ENCODE measurements at regions not wholly inside any gene's neighbourhood (a gene's known extent, or its start where the extent isn't known, plus 50 kb on each side); places are given as distances from the start of the nearest gene placed in this dataset.
"Not testable (repeated sequence)": the region's sequence is repeated elsewhere in the genome, so short reads cannot be mapped to it uniquely, and the experiment has no call there.

DNA sequence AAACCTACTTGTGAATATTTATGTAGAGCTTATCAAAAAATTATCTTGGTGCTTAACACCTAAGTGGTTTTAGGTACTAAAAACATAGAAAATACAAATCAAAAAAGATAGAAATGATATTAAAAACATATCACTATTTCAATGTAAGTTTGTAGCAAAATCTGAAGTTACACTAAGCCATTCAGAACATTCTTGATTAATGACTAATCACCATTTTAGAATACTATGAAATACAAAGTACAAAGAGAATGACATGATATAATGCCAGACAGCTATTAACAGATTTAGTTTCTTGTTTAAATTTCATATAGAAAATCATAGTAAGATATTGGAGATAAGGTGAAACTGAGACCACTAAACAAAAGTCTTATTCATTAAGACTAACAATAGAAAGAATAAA, 169.7 kb upstream of the AGTR1 start:
- no peak for DNase-seq (ENCODE audit: extremely low read depth, low read depth, low spot score)

DNA sequence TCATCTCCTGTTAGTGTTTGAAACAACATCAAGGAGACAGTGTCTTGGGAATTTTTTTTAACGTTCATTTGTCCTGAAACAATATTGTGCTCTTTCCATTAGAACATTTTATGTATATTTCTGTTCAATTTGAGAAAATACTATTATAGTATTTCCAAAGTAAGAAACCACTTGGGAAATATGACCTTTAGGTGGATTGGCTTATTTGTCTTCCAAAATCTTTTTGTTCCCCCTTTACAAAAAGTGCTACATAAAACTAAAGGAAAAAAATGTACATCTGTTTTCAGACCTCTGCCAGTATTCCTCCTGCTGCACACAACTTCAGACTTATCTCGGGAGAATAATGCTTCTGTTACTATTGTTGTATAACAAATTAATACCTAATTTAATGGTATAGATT, 165.9 kb upstream of the AGTR1 start:
- no peak for DNase-seq (ENCODE audit: extremely low read depth, low read depth, low spot score)

DNA sequence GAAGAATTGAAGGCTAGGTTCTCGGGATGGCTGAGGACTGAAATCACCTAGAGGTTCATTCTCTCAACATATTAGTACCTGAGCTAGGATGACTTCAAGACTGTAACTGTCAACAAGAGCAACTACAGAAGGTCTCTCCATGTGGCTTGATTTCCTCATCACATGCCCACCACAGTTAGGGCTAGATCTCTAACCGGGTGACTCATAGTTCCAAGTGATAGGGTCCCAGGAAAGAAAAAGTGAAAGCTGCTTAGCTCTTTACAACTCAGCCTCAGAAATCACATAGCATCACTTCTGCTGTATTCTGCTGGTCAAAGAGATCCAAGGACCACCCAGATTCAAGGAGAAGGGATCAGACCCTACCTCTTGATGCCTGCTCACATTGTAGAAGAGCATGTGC, 165.4 kb upstream of the AGTR1 start:
- no peak for DNase-seq (ENCODE audit: extremely low read depth, low read depth, low spot score)

DNA sequence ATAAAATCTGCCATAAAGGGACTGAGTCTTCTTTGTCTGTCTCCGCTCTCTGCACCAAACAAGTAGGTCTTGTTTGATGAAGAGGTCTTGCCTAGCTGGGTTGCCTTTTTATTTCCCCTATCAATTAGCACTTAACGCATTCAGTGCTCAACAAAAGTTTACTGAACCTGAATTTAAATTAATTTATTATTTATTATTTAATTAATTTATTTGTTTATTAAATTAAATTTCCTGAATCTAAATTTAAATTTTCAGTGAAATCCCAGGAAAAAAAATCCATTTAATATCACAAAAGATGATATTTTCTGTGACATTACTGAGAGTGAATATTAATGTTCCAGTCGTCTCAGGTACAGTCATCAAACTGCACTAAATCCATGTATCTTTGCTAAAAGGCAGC, 164.9 kb upstream of the AGTR1 start:
- no peak for DNase-seq (ENCODE audit: extremely low read depth, low read depth, low spot score)

DNA sequence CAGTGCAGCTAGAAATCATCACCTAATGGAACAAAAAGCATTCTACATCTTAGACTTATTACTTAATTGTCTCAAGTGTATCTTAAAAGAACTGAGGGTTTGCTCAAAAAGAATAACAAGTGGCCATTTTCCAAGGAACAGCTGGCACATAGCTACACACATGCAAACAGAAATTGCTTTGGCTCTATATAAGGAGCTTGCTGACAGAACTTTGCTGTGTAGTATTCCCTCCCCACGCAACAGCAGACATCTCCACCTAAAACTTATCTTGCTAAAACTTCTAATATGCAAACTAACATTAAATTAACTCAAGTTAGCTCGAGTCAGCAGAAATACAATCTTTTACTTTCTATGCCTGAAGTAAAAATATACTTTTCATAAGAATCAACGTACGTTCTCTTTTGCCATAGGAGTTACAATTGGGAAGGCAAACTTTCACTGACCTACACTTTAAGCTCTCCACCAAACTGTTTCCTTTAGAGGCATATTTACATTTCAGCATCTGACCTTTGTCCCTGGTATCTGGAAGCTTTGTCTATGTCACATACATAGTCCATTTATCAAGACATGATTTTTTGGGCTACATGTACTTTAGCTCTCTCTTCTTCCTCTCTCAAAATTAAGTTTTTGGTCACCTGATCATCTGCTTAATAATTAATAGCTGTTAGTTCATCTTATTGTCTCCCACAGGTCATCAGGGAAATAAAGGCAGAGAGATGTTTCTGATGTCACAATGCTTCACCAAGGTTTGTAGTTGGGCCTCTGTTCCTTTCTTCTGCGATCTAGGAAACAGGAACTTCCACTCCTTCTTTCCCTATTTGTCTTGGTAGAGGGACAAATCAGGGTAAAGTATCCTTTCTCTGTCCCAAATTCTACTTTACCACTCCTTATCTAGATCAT, 163.4 kb upstream of the AGTR1 start:
- no peak for DNase-seq (ENCODE audit: extremely low read depth, low read depth, low spot score)

DNA sequence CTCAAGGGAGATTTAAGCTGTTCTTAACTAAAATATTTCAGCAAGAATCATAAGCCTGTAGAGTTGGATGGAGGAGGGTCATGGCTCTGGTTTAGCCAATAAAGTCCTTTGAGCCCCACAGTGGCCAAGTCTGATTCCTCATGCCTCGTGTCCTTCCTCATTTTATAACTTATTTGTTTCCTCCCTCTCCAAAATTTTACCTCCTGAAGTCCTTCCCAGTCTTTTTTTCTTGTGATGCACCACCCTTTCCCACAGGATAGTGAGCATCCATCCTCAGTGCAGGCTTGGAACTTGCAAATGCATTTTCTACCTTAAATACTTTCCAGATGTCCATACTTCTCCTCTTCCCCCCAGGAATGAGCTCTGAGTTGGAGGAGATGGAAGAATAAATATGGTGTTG, 162.7 kb upstream of the AGTR1 start:
- DNase-seq (ENCODE audit: extremely low read depth, low read depth, low spot score) = no peak

DNA sequence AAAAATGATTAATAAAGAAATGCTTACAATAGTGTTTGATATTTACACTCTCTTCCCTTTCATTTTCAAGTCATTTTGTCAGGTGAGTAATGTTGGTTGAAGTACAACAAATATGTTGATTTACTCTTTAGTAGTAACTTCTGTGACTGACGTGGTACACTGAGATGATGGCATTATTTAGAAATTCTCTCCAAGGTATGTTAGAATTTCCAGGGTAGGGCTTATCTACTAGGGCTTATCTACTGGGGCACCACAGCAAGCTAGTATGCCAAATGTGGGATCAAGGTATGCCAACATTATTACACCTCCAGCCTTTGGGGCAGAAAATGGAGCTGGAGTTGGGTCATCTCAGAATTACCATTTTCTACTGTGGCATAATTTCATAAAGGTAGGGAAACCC, 157.4 kb upstream of the AGTR1 start:
- no peak for DNase-seq (ENCODE audit: extremely low read depth, low read depth, low spot score)

DNA sequence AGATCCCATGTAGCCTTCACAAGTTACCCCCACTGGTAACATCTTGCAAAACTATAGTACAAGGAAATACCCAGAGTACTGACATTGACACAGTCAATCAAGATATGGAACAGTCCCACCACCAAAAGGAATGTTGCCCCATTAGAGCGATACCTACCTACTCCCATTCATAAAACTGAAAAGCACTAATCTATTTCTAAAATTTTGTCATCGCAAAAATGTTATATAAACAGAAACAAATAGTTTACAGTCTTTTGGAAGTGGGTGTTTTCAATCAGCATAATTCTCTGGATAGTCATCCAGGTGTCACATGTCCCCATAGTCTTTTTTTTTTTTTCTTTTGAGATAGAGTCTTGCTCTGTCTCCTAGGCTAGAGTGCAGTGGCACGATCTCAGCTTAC, 156.9 kb upstream of the AGTR1 start:
- DNase-seq (ENCODE audit: extremely low read depth, low read depth, low spot score) = no peak

DNA sequence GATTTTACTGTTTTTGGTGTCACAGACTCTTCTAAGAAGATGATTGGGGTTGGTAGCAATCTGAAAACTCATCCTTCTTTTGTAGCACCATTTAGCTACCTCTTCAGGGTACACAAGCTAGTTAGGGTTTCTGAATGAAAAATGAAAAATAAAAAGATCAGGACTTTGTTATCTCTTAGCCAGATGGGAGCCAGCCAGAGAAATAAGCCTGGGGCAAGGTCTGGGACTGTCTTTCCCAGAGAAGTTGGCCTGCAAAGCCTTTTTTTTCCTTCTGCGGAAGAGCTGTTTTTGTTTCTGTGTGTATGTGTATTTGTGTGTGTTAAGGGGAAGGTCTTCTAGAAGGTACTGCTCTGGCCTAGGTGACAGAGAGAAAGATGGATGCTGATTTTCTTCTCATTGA, 150.7 kb upstream of the AGTR1 start:
- no peak for DNase-seq (ENCODE audit: extremely low read depth, low read depth, low spot score)

DNA sequence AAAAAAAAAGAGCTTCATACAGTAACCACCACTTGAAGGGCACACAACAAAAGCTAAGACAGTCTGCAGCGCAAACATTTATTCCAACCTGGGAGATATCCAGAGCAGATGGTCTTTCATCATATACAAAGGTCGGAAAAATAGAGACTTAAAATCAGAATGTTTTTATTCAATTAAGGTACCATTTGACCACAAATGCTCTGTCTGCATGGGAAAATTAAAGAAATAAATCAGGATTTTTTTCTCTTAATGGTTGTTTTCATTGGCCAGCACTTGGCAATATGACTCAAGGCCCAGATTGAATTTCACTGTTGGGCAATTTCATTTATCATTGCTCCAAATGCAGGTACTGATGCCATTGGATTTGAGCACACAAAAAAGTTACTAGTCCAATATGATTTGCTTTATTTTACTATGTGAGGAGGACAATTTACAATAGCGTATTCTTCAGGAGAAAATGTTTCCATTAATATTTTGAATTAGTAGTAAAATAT, 145.9 kb upstream of the AGTR1 start:
- DNase-seq (ENCODE audit: extremely low read depth, low read depth, low spot score) = no peak

DNA sequence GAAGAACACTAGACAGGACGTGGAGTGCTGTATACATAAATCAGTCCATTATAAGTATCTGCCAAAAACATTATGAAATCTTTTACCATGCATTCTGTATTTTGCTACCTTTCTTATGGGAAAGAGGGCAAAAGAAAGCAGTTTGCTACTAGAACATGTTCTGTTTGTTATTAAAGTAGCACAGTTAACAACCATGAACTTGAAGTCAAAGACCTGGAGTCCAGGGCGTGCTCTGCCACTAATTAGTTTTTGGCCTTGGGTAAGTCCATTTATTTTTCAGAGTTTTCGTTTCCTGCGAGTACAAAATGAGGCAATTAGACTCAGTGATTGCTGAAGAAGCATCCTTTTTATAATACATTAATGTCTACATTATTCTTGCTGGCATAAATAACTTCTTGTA, 143.3 kb upstream of the AGTR1 start:
- DNase-seq (ENCODE audit: extremely low read depth, low read depth, low spot score) = no peak

DNA sequence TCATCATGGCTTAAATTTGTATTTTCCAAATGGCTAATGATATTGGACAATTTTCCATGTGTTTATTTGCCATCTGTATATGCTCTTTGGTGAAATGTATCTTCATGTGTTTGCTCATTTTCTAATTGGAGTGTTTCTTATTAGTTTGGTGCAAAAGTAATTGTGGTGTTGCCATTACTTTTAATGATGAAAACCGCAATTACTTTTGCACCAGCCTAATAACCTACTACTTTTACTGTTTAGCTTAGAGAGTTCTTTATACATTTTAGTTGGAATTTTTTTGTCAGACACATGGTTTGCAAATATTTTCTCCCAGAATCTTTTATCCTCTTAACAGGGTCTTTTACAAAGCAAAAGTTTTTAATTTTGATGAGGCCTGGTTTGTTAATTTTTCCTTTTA, 141.0 kb upstream of the AGTR1 start:
- no peak for DNase-seq (ENCODE audit: extremely low read depth, low read depth, low spot score)

DNA sequence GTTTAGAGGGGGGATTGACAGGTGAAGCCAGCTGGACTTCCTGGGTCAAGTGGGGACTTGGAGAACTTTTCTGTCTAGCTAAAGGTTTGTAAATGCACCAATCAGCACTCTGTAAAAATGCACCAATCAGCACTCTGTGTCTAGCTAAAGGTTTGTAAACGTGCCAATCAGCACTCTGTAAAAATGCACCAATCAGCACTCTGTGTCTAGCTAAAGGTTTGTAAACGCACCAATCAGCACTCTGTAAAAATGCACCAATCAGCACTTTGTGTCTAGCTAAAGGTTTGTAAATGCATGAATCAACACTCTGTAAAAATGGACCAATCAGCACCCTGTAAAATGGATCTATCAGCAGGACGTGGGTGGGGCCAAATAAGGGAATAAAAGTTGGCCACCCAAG, 120.1 kb upstream of the AGTR1 start:
- not testable (repeated sequence) for DNase-seq (ENCODE audit: extremely low read depth, low read depth, low spot score)

DNA sequence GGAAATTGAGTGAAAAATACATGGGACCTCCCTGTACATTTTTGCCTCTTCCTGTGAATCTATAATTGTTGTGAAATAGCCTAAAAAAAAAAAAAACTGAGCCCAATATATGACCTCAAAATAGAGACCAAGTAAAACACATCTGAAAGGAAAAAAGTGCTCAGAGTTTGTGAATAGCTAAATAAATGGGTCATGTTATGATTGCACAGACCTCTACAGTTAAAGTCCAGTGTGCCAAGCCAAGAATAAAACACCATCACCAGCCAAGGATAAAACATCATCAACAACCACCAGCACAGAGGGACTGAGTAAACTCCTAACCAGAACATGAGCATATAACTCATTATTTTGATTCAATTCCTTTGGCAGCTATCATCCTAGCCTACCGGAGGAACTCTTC, 115.6 kb upstream of the AGTR1 start:
- no peak for DNase-seq (ENCODE audit: extremely low read depth, low read depth, low spot score)

DNA sequence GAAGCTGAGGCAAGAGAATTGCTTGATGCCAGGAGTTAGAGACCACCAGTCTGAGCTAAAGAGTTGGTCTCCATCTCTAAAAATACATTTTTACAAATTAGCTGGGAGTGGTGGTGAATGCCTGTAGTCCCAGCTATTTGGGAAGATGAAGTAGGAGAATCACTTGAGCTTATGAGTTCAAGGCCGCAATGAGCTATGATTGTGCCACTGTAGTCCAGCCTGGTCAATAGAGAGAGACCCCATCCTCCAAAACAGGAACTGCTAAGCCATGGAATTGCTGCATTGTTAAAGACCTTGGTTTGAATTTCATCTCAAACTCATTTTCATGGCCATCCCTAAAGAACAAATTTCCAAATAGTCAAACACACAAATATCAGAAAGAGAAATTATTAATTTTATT, 113.9 kb upstream of the AGTR1 start:
- no peak for DNase-seq (ENCODE audit: extremely low read depth, low read depth, low spot score)

DNA sequence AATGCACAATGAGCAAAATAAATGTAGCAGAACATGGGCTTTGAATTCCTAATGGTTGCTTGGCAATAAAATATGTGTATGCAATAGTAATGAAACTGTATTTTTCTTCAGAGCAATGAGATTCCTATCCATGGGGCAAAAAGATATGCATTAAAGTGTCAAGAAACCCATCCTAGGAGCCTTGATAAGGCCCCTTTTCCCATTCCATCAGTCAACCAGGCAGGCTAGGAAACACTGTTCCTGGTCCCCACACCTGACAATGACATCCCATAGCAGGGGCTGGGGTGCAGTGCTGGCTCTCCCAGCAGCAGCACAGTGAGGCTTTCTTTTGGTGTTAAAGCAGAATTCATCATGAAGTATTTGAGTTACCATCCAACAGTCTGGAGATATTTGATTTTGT, 113.3 kb upstream of the AGTR1 start:
- DNase-seq (ENCODE audit: extremely low read depth, low read depth, low spot score) = no peak

DNA sequence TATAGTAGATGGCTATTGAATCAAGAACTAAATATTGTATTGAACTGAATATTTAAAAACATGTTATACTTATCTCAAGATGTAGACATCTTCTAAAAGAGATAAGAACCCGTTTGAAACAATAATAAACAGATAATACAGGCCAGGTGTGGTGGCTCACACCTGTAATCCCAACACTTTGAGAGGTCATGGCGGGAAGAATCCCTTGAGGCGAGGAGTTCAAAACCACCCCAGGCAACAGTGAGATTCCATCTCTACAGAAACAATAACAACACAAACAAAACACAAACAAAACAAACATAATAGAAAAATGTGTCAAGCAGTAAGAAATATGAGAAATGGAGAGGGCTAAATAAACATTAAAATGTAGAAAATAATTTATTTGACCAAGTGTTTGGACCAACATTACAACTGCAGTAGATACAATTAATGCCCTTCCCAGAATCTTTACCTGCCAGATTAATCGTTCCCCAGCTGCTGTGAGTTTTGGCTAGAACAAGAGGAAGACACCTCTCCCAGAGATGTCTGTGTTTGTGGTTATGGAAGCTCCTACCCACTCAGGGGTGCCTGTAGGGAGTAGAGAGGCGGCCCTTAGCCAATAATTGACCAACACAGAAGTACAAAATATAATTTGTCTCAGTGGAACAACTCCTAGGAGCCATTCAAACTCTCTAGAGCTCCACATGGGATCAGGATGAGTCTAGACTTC, 111.9 kb upstream of the AGTR1 start:
- no peak for DNase-seq (ENCODE audit: extremely low read depth, low read depth, low spot score)

DNA sequence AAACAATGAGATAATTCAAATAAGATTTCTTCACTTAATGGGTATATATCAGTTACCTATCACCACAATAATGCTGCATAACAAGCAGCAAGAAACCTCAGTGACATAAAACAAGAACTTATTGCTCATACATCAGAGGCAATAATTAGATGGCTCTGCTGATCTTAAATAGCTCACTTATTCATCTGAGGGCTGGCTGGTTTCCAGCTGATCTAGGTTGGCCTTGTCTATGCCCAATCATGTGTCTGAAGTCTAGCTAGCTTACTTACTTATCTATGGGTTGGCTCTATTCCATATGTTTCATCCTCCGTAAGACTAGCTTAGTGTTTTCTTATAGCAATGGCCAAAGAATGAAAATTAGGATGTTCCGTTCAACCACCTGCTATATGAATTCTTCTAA, 109.4 kb upstream of the AGTR1 start:
- no peak for DNase-seq (ENCODE audit: extremely low read depth, low read depth, low spot score)

DNA sequence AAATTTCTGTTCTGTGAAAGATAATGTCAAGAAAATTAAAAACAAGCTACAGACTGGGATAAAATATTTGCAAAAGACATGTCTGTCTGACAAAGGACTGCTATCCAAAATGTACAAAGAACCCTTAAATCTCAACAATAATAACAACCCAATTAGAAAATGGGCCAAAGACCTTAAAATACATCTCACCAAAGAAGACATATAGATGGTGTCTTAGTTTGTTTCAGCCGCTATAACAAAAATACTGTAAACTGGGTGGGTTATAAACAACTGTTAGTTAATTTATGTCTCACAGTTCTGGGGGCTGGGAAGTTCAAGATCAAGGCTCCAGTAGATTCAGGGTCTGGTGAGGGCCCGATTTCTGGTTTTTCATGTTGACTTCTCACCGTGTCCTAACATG, 106.2 kb upstream of the AGTR1 start:
- no peak for DNase-seq (ENCODE audit: extremely low read depth, low read depth, low spot score)

DNA sequence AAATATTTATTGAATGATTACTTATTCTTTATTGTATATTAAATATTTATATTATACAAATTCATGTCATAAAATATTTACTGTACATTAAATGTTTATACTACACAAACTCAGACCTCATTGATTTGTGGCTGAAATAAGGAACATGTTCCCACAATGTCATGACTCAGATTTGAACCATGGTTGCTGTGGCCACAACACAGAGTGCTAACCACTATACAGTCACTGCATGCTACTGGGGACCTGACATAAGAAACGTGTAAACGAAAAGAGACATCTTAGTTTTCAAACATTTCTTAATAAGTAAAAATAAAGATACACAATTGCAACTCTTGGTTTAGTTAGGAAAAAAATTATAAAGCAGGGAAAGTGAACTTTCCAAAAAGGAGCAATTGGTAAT, 99.1 kb upstream of the AGTR1 start:
- no peak for DNase-seq (ENCODE audit: extremely low read depth, low read depth, low spot score)

DNA sequence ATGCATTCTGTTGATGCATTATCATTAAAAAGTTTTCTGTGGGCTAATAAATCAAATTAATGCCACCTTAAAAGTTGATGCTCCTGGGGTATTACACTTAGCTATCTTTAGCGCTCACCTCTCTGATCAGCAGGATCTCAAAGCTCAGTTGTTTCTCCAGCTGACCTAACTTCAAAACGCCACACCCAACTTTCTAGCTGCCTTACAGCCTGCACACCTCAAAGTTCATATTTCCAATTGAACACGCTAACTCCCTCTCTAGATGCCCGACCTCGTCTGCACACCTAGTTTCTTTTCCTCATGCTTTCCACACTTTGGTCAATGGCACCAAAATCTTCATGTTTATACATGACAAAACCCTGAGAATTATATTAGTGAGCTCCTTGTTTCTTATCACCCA, 98.2 kb upstream of the AGTR1 start:
- DNase-seq (ENCODE audit: extremely low read depth, low read depth, low spot score) = no peak

DNA sequence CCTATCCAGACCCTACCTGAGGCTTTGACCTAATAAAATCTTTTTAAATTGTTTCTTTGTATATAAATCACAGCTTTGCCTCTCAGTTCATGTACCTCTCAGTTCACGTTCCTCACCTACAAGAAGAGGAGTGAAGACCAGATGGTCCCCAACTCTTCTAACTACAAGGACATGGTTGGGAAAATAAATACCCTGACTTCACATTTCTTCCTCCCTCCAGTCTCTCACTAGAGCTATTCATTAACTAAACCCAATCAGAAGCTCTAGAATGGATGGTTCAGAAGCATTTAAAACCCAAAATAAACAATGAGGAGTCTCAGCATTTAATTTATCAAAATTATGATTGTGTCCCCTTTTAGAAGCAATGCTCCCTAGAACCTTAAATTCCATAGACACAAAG, 97.3 kb upstream of the AGTR1 start:
- no peak for DNase-seq (ENCODE audit: extremely low read depth, low read depth, low spot score)

Data from glomerular endothelial cell (primary cell).